Dermis blood vessel endothelial cell (primary cell): ENCODE measurements at regions not wholly inside any gene's neighbourhood (a gene's known extent, or its start where the extent isn't known, plus 50 kb on each side); places are given as distances from the start of the nearest gene placed in this dataset.
"Not testable (repeated sequence)": the region's sequence is repeated elsewhere in the genome, so short reads cannot be mapped to it uniquely, and the experiment has no call there.

Source experiments
- DNase-seq: peaks from one replicate; pipeline ENCODE4 v3.0.0; 2010

DNA sequence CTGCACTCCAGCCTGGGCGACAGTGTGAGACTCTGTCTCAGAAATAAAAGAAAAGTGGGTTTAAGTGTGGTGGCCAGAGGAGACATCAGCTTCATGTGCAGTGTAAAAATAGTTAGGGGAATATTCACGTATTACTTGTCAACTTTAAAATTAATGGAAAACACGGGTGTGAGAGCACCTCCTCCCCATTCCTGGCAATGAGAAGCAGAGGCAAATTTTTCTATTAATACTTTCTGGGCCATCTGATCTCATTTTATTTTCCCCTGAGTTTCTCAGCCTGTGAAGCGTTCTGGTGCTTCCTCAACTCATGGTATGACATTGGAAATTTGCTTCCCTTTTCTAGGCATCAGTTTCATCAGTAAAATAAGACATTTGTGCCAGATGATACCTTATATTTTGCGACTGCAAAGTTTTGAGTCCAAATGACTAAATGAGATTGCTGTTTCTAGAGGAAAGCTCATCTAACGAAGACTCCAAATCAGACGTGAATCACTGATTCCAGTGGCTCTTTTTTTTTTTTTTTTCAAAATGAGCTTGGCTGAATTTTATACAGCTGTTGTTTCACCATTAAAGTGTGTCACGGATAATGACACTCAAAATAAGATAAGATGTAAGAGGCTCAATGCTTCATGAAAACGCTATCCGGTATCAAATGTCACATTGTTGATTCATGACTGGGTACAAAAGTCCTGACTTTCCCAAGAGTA is 104.6 kb downstream of the MSX2 start:
- DNase-seq = no peak

DNA sequence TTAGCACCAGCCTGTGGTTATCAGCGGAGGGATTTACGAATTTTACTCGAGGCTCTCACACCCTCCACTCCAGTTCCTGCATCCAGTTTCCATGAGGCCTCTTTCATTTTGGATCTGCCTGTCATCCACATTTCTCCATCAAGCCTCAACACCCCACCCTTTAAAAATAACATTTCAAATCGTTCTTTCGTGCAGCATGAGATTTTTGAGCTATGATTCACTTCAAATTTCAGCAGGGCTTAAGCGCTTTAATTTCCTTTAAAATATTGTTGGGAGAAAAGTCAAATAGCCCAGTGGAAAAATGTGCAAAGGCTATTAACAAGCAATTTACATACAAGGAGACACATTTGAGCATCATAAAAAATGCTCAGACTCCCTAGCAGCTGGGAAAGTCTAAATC is 103.2 kb downstream of the MSX2 start:
- no peak for DNase-seq

DNA sequence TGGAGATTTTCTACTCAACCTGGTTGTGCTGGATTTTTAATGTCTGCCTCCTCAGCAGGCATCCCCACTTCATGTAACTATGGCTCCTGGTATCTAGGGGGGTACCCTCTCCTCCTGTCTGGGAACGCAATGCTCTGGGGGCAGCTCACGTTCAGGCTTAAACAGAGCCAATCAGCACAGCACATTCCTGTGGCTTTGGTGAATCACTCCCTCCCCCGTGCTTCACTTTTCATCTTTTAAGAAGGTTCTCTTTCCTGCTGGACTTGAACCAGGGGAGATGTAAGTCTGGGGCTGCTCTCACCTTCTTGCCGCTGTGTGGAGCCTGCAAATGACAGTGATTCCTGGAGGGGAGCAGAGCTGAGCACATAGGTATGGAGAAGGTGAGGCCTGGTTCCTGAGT is 101.2 kb downstream of the MSX2 start:
- DNase-seq = no peak

DNA sequence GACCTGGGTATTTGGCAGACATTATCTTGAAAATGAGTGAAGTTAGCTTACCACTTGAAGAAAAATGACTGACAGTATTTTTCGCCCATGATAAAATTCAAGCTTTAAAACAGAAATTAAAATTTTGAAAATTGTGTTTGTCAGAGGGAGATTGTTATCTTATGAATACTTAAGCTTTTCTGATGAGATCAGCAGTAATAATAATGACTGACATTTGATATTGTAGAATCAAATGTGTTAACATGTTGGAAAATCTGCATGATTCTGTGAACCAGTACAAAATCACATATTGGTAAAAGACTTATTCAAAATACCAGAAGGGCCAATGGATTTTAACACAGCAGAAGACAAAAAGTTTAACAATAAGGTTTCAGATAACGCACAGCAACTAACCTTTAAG is 94.0 kb downstream of the MSX2 start:
- no peak for DNase-seq

DNA sequence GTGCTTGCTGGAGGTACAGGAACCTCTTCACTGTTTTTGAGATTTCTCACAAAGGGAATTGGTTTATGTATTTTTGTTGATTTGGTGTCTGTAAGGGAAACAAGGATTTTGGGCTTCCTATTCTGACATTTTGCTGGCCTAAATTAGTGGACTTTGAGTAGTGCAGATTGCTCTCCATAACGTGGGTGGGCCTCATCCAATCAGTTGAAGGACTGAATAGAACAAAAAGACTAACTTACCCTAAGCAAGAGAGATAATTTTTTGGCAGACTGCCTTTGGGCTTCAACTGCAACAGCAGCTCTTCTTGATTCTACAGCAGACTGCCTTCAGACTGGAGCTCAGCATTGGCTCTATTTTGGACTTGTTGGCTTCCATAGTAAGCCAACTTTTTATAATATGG is 93.2 kb downstream of the MSX2 start:
- no peak for DNase-seq

DNA sequence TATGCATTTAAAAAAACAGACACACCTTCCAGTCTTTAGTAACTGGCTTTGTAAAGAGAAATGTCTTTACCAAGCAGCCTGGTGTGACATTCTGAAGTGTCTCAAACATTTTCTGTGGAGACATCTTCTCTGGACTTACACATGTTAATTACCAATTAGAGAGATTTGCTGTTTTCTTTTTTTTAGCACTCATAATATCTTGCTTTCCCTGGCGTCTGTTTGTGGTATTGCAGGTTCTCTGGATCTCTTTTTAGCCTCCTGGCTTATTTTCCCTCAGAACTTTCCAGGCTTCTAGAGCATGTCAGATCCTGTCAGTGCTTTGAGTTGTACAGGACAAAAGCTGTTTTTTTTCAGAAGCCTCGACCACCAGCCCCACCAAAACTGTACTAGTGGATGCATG is 92.5 kb downstream of the MSX2 start:
- no peak for DNase-seq

DNA sequence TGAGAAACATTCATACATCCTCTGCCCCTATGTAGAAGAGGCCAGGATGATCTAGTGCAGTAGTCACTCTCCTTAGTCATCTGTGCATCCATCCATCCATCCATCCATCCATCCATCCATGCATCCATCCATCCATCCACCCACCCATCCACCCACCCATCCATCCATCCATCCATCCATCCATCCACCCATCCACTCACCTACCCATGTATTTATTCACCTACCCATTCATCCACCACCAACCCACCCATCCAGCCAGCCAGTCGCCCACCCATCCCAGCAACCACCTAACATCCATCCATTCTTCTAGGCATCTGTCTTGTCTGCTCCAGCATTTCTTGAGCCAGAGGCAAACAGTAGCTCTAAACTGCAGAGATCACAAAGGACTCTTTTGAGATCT is 87.1 kb downstream of the MSX2 start:
- no peak for DNase-seq

DNA sequence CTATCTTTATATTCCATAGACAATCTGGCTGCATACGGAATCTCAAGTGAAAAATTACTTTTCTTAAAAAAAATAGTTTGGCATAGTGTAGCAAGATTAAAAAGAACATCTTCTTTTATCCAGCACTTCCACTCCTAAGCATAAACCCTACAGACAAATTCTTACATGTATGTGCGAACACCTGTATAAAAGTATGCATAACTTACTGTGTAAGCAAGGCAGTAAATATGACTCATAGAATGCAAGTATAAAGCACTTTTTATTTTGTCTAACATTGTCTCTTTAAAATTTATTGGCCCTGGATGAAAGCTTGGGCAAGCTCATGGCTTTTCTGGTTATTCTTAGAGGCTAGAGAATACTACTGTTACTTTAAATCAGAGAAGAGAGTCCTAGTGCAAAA is 86.4 kb downstream of the MSX2 start:
- DNase-seq = no peak

DNA sequence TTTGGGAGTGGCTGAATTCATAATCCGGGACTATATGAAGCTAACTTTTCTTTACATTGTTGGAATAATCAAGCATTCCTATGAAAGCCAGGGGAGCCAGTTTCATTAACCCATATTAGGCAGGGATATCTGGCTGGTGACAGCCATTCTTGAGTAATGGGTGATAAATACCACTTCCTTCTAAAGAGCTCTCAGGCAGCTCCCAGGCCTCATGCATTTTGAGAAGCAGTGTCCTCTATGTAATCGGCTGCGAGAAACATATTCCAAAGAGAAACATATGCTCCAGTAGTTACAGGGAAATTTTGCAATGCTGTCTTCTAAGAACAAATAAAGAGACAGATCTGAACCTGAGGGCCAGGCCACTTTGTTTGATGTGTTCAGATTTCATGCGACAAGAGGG is 83.1 kb downstream of the MSX2 start:
- DNase-seq = no peak

DNA sequence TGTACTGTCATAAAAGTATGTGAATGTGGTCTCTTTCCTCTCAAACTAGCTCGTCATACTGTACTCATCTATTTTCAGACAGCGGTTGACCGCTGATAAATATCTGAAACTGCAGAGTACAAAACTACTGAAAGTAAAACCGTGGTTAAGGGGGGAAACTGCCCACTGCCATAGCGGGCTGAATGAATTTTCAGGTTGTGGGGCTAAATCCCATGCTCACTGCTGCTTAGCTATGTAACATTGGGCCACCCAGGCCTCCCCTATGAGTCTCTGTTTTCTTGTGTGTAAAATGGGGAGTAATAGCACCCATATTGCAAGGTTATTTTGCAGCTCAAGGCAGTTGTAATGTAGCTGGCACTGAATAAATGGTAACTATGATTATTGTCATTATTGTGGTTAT is 82.3 kb downstream of the MSX2 start:
- no peak for DNase-seq

DNA sequence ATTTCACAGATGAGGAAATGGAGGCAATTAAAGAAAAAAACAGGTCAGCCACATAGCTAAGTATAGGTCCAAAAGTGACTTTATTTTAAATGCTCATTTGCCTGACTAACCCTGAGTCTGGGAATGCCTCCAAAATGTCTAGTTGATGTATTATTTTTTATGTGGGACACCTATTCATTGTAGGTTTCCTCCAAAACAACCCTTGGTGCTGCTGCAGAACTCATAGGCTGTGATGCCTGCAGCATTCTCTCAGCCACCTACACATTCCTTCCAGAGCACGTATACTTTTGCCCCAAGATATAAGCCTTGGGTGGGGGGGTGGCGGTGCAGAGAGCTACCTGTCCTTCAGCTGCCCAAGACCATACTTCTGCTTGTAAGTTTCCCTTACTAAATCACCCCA is 77.4 kb downstream of the MSX2 start:
- DNase-seq = no peak

DNA sequence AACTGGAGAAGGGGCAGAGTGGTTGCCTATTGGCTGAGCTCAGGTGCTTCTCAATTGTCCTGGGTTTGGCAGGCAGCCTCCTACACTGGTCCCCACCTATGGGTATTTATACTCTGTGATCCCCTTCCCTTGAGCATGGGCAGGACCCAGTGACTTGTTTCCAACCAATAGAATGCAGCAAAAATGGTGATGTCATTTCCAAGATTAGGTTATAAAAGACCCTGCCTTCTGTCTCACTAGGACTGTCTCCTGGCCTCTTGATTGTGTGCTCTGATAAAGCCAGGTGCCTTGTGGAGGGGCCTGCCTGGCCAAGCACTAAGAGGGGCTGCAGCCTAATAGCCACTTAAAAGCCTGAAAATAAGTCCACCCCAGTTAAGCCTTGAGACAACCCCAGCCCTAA is 76.1 kb downstream of the MSX2 start:
- DNase-seq = no peak

DNA sequence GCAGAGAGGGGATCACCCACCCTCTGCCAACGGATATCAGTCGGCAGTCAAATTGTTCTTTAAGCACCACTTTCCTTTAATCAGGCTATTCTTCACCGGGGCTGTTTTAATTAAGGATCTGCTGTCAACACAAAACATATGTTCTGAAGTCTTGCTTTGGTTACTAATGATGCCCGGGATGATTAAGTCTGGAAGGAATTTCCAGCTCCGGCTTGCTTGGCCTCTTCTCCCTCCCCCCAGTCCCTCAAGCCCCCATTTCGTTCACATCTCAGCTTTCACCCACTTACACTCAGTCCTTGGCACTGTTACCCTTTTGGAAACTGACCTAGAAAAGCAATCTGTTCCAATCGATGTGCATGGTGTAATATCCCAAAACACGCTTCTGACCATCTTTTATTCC is 74.7 kb downstream of the MSX2 start:
- DNase-seq = no peak

DNA sequence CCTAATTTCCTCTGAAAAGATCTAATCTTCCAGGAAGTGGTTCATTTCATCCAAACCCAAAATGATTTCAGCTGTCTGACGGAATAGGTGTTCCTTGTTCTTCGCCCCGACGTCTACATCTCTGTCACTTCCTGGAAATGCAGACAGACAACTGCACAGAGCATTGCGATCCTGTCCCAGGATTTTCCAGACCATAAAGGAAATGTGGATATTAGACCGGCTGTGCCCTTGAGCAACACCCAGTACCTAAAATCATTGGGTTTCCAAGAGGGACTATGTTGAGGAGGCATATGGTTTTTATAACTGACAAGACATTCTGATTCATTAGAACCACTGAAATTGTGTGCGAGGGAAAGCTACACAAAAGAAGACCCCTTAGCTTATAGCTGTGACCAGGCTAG is 74.2 kb downstream of the MSX2 start:
- DNase-seq = no peak

DNA sequence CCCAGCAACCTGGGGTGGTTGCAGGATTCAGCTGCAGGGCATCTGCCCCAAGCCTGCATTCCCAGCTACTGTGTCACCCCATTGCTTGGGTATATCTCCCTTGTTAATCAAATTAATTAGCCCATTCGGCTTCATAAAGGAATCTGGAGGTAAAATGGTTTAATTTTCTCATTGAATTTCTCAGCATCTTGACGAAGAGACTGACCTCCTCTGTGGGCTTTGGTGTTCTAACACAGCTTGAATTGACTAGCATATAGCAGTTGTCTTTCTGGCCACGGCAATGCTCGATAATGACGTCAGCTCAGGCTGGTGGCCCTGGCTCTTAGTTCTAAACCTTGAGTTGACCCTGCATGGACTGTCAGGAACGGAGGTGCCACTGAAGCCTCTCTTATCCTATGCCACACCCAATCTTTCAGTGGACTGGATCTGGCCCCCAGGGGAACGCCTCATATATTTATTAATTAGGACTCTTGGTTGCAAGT is 72.4 kb downstream of the MSX2 start:
- no peak for DNase-seq

DNA sequence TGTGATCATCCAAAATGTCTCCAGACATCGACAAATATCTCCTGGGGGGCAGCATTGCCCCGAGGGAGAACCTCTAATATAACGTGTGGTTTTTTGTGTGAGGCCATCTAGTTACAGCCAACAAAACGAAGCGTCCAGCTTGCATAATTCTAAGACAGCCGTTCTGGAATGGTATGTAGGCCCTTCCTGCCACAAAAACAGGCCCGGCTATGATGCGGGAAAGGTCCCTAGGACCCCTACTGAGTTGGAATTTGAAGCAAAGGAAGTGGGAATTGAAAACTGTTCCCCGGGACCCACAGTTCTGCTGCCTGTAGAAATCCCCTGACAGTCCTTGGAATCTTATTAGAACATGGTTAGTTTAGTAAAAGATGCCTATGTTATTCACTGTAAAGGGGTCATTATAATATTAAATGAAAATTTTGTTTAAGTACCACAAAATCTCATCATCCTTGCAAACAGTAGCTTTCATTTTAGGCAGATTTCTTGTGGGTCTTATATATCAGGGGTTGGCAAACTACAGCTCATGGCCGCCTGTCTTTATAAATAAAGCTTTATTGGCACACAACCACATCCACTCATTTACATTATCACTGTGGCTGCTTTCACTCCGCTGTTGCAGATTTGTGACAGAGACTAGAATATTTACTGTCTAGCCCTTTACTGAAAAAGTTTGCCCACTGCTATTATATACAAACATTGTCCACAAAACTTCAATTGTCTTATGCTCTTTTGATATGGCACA is 70.7 kb downstream of the MSX2 start:
- no peak for DNase-seq

DNA sequence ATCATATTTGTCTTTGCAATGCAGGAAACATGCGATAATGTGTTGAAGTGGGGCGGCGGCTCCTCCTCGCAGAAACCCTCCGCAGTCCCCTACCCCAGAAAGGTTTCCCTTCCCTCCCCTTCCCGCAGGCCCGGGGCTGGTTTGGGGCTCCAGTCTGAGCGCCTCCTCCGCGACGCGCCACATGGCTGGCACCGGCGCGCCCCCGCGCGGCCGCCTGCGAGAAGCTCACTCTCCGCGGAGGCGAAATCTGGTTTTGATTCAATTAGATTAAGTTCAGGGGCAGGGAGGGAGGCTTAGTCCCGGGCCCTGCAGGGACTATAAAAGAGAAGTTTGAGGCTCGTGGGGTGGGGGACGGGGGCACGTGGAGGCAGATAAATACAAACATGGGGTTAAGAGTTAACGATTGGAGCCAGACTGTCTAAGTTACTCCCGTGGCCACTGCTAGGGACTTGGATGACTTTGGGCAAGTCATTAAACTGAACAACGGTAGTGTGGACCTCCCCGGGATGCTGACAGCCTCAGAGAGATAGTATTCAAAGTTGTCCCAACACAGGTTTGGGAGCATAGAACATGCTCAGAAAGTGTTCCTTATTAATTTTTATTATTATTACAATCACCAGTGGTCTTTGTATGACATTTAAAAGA is 69.4 kb downstream of the MSX2 start:
- DNase-seq = peak; percentile 56

DNA sequence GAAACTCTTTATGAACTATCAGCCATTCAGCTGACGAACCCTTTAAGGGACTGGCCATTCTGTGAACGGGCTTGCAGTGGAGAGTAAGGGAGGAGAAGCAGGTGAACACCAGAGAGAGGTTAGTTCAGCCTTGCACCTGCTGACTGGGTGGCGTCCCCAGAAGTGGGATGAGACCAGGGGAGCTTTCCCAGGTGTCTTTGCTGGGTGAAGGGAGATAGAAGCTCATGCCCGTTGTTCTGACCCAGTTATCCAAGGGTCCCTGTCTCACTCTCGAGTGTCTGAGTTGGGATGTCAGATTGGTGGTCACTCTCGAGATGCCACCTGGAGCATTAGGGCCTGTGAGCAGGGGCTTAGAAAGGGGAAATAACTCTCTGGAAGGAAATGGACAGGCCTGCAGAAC is 68.7 kb downstream of the MSX2 start:
- DNase-seq = no peak

DNA sequence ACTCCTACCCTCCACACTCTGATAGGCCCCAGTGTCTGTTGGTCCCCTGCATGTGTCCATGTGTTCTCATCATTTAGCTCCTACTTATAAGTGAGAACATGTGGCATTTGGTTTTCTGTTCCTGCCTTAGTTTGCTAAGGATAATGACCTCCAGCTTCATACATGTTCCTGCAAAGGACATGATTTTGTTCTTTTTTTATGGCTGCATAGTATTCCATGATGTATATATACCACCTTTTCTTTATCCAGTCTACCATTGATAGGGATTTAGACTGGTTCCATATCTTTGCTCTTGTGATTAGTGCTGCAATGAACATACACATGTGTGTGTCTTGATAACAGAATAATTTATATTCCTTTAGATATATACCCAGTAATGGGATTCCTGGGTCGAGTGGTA is 67.9 kb downstream of the MSX2 start:
- not testable (repeated sequence) for DNase-seq

DNA sequence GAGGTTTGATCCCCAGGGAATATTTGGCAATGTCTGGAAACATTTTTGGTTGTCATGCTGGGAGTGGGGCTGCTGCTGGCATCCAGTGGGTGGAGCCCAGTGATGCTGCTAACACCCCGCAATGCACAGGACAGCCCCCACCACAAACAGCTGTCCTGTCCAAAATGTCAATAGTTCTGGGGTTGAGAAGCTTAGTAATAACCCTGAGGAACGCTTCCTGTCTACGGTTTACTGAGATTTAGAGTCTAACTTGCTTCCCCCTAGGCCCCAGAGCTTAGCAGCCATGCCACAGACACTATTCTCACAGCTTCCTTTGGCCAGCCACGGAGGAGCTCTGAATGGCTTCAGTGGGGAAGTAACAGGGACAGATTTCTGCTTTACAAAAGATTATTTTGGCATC is 66.5 kb downstream of the MSX2 start:
- no peak for DNase-seq

DNA sequence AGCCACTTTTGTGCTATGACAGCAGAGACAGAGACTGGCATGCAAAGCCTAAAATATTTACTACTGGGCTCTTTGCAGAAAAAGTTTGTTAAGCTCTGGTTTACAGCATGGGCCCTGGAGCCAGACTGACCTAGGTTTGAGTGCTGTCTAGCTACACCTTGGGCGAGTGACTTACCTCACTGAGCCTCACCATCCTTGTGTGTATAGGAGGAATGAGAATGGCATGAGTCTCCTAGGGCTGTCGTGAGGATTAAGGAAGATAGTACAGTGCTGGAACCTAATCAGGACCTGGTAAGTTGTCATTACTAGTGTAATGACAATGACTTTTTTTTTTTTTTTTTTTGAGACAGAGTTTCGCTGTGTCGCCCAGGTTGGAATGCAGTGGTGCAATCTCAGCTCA is 65.2 kb downstream of the MSX2 start:
- DNase-seq = no peak

DNA sequence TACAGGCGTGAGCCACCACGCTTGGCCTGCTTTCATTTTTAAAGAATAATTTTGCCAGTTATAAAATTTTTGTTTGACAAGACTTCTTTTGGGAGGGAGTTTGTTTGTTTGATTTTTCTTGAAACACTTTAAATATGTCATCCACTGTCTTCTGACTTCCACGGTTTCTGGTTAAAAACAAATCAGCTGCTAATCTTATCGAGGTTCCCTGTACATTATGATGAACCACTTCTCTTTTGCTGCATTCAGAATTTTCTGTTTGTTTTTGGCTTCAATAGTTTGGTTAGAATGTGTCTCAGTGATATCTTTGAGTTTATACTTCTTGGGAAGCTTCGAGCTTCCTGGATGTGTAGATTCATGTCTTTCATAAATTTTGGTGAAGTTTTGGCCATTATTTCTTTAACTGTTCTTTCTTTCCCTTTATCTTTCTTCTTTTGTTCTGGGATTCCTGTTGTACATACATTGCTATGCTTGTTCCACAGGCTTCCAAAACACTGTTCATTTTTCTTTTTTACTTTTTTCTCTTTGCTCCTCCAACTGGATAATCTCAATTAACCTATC is 60.8 kb downstream of the MSX2 start:
- no peak for DNase-seq
